OCI-LY7 (cell line): ENCODE measurements at regions not wholly inside any gene's neighbourhood (a gene's known extent, or its start where the extent isn't known, plus 50 kb on each side); places are given as distances from the start of the nearest gene placed in this dataset.

Experiments
- BruUV-seq: library from RNA; stranded (reverse); fragments of 400-500 nt; replicated peaks from 2 replicates; lab custom pipeline; 2021; lab: Mats Ljungman, UMichigan
- CTCF ChIA-PET: fragments of 300-600 bp; sonication (Branson Sonifier 250); formaldehyde crosslinking; loops from one replicate; lab custom pipeline; 2022; ENCODE audit warnings: antibody characterized with exemption; ENCODE audit not compliant: unreplicated experiment; lab: Charles Lee
- POLR2A ChIA-PET: fragments of 300-600 bp; sonication (Branson Sonifier 250); formaldehyde crosslinking; loops from one replicate; lab custom pipeline; 2022; ENCODE audit warnings: antibody characterized with exemption; lab: Charles Lee
- DNase-seq: peaks from one replicate; pipeline ENCODE4 v3.0.0-alpha.2; 2015; ENCODE audit warnings: low spot score
- H2AFZ ChIP-seq: fragments of 200-600 bp; sonication (generic), shearing (Covaris generic); 2 replicates; pipeline ENCODE4 v1.6.1; 2014; ENCODE audit warnings: mild to moderate bottlenecking, antibody characterized with exemption, low read length, moderate library complexity
- H3K27ac ChIP-seq: fragments of 200-600 bp; sonication (generic); 2 replicates; pipeline ENCODE4 v1.5.1; 2014; ENCODE audit warnings: mixed run types, low read depth, mild to moderate bottlenecking, moderate library complexity, low read length, inconsistent platforms; ENCODE audit not compliant: poor library complexity, severe bottlenecking
- H3K36me3 ChIP-seq: fragments of 200-600 bp; sonication (generic); 2 replicates; pipeline ENCODE4 v1.6.1; 2014; ENCODE audit warnings: mild to moderate bottlenecking, antibody characterized with exemption, low read length, moderate library complexity, mixed read lengths; ENCODE audit not compliant: insufficient read depth
- H3K4me1 ChIP-seq: fragments of 200-600 bp; sonication (generic); 2 replicates; pipeline ENCODE4 v1.5.1; 2014; ENCODE audit warnings: mild to moderate bottlenecking, low read length; ENCODE audit not compliant: insufficient read depth, poor library complexity, severe bottlenecking
- H3K4me2 ChIP-seq: fragments of 200-600 bp; sonication (generic); 2 replicates; pipeline ENCODE4 v1.6.1; 2014; ENCODE audit warnings: mild to moderate bottlenecking, low read length
- H3K4me3 ChIP-seq: fragments of 200-600 bp; sonication (generic); 2 replicates; pipeline ENCODE4 v1.5.1; 2014; ENCODE audit warnings: mild to moderate bottlenecking, low read depth, low read length; ENCODE audit not compliant: poor library complexity, severe bottlenecking
- H3K79me2 ChIP-seq: fragments of 200-600 bp; sonication (generic); 2 replicates; pipeline ENCODE4 v1.6.1; 2016; ENCODE audit warnings: low read depth, mild to moderate bottlenecking, low read length, moderate library complexity, mixed read lengths; ENCODE audit not compliant: insufficient read depth
- H3K9me2 ChIP-seq: fragments of 200-600 bp; sonication (generic); 2 replicates; pipeline ENCODE4 v1.6.1; 2016; ENCODE audit warnings: mild to moderate bottlenecking, low read length, mixed read lengths; ENCODE audit not compliant: insufficient read depth
- H3K9me3 ChIP-seq: fragments of 200-600 bp; sonication (generic); 2 replicates; pipeline ENCODE4 v1.6.1; 2014; ENCODE audit warnings: mild to moderate bottlenecking, mixed run types, low read length, mixed read lengths
- H4K20me1 ChIP-seq: fragments of 200-600 bp; sonication (generic); 2 replicates; pipeline ENCODE4 v1.6.1; 2014; ENCODE audit warnings: mild to moderate bottlenecking, antibody characterized with exemption, low read length, moderate library complexity, mixed read lengths; ENCODE audit not compliant: insufficient read depth
- CTCF ChIP-seq: fragments of 200-600 bp; sonication (generic); conservative IDR thresholded peaks from 2 replicates; pipeline ENCODE4 v1.5.1; 2014; ENCODE audit warnings: mild to moderate bottlenecking, antibody characterized with exemption, low read length, moderate library complexity, mixed read lengths
- EZH2phosphoT487 ChIP-seq: fragments of 200-600 bp; sonication (generic); IDR thresholded peaks from 2 replicates; pipeline ENCODE4 v1.6.1; 2018; ENCODE audit warnings: low read depth, borderline replicate concordance, mild to moderate bottlenecking, mixed run types, antibody characterized with exemption, low read length, moderate library complexity, mixed read lengths
- intact Hi-C: fragments of 100-400 bp; cut with micrococcal nuclease; formaldehyde crosslinking; loops from one replicate; pipeline ENCODE4 v1.10.0; 2022; ENCODE audit not compliant: unreplicated experiment

- Histone ChIP-seq H2AFZ (no peak overlapping the region), H3K4me3 (no peak overlapping the region), H3K27ac (no peak overlapping the region), H3K4me1 (no peaks in the 10 kb centered on the region), H3K4me2 (no peak overlapping the region), H3K36me3 (no peaks in the 10 kb centered on the region), H3K79me2 (no peaks in the 10 kb centered on the region), H4K20me1 (no peaks in the 10 kb centered on the region), H3K9me2 (no peaks in the 10 kb centered on the region), H3K9me3 (no peaks in the 10 kb centered on the region)
- intact Hi-C loops, result no loop called here
- ChIA-PET POLR2A (no interaction called here), CTCF (no interaction called here)
- no peak for DNase-seq
- no TSS peak for BruUV-seq
- TF ChIP-seq CTCF (no peak), EZH2phosphoT487 (no peak)
These were observed 900.8 kb downstream of the TTLL7 start for GRCh38 chr1:83098131-83098530.

- H3K27ac ChIP-seq, result no peak overlapping the region
- no peaks in the 10 kb centered on the region for H3K36me3 ChIP-seq
- H3K79me2 ChIP-seq, result no peaks in the 10 kb centered on the region
- no peak for TF ChIP-seq CTCF
- no peak for TF ChIP-seq EZH2phosphoT487
- no peaks in the 10 kb centered on the region for H4K20me1 ChIP-seq
- H3K9me2 ChIP-seq, result no peaks in the 10 kb centered on the region
- ChIA-PET CTCF (no interaction called here), POLR2A (no interaction called here)
- H3K4me3 ChIP-seq, result no peak overlapping the region
- no peaks in the 10 kb centered on the region for H3K4me1 ChIP-seq
- DNase-seq, result no peak
- H3K9me3 ChIP-seq, result no peaks in the 10 kb centered on the region
- intact Hi-C loops, result no loop called here
- H3K4me2 ChIP-seq, result no peak overlapping the region
- BruUV-seq, result no TSS peak
- H2AFZ ChIP-seq, result no peak overlapping the region
These were observed 901.2 kb downstream of the TTLL7 start for GRCh38 chr1:83097715-83098114.

- Histone ChIP-seq H3K4me3 (no peak overlapping the region), H3K79me2 (no peaks in the 10 kb centered on the region), H3K36me3 (no peaks in the 10 kb centered on the region), H3K4me1 (no peaks in the 10 kb centered on the region), H3K9me2 (no peaks in the 10 kb centered on the region), H4K20me1 (no peaks in the 10 kb centered on the region), H3K9me3 (no peaks in the 10 kb centered on the region), H3K27ac (no peak overlapping the region), H2AFZ (no peak overlapping the region), H3K4me2 (no peak overlapping the region)
- no TSS peak for BruUV-seq
- CTCF ChIA-PET, result no interaction called here
- intact Hi-C loops, result no loop called here
- POLR2A ChIA-PET, result interaction anchor here (0.6 kb wide), 1 partner anchor 182 kb away, joined by 4 read pairs; no protein-coding TSS in a partner anchor
- TF ChIP-seq EZH2phosphoT487 (no peak), CTCF (no peak)
- no peak for DNase-seq
These were observed 903.4 kb downstream of the TTLL7 start for GRCh38 chr1:83095570-83095969.
